Endothelial cell of umbilical vein (primary cell): ENCODE measurements at regions not wholly inside any gene's neighbourhood (a gene's known extent, or its start where the extent isn't known, plus 50 kb on each side); places are given as distances from the start of the nearest gene placed in this dataset.

Experiments
- BruUV-seq: library from RNA; stranded (reverse); fragments of 400-500 nt; replicated peaks from 2 replicates; lab custom pipeline; 2021; lab: Mats Ljungman, UMichigan
- CTCF ChIA-PET: fragments of 300-600, 350-600 bp; sonication (Branson Sonifier 250); formaldehyde crosslinking; loops from one replicate; lab custom pipeline; 2021; ENCODE audit warnings: antibody characterized with exemption, inconsistent platforms; lab: Charles Lee
- POLR2A ChIA-PET: fragments of 300-600, 350-600 bp; sonication (Branson Sonifier 250); formaldehyde crosslinking; loops from one replicate; lab custom pipeline; 2021; ENCODE audit warnings: antibody characterized with exemption, inconsistent platforms; lab: Charles Lee
- DNase-seq: peaks from one replicate; pipeline ENCODE4 v3.0.0-alpha.2; 2011; ENCODE audit warnings: low read depth, low spot score
- FAIRE-seq: peaks from 2 replicates; lab custom pipeline; 2011; peaks lifted over from hg19 to GRCh38; lab: Jason Lieb, UNC
- H2AFZ ChIP-seq: 2 replicates; pipeline ENCODE4 v1.6.0; 2012; ENCODE audit warnings: low read depth, low read length, control low read depth, inconsistent platforms
- H3K27ac ChIP-seq: 2 replicates; pipeline ENCODE4 v1.5.1; 2011; ENCODE audit warnings: low read depth, mild to moderate bottlenecking, control low read depth, low read length, moderate library complexity; ENCODE audit not compliant: insufficient read depth
- H3K27me3 ChIP-seq, 2 experiments: 2 replicates each; pipeline versions ENCODE4 v1.6.0 to v1.6.1; 2011; ENCODE audit warnings: low read length in 2 of 2, mixed read lengths in 1 of 2; ENCODE audit not compliant: control insufficient read depth in 2 of 2, insufficient read depth in 2 of 2
- H3K36me3 ChIP-seq, 2 experiments: 2 replicates in 1 of 2; 3 replicates in 1 of 2; pipeline ENCODE4 v1.5.1; 2011; ENCODE audit warnings: low read length in 2 of 2, mild to moderate bottlenecking in 1 of 2, moderate library complexity in 1 of 2; ENCODE audit not compliant: control insufficient read depth in 2 of 2, insufficient read depth in 2 of 2; ENCODE audit errors: extremely low read depth in 1 of 2
- H3K4me1 ChIP-seq: 3 replicates; pipeline ENCODE4 v1.5.1; 2011; ENCODE audit warnings: mild to moderate bottlenecking, low read length; ENCODE audit not compliant: control insufficient read depth, insufficient read depth; ENCODE audit errors: extremely low read depth
- H3K4me2 ChIP-seq: 2 replicates; pipeline ENCODE4 v1.6.1; 2011; ENCODE audit warnings: low read length, control low read depth, mixed read lengths; ENCODE audit not compliant: insufficient read depth
- H3K4me3 ChIP-seq, 3 experiments: fragments of 200-600 bp in 1 of 3; sonication (generic), shearing (Covaris generic) in 1 of 3; replicated peaks in 1 of 3; 2 replicates each; pipeline ENCODE4 v1.5.1; 2011 to 2016; ENCODE audit warnings: control low read depth in 3 of 3, low read length in 3 of 3, mild to moderate bottlenecking in 2 of 3, inconsistent platforms in 1 of 3, low read depth in 1 of 3, moderate library complexity in 1 of 3; ENCODE audit not compliant: insufficient read depth in 1 of 3
- H3K79me2 ChIP-seq: 2 replicates; pipeline ENCODE4 v1.6.0; 2012; ENCODE audit warnings: low read length, inconsistent platforms; ENCODE audit not compliant: control insufficient read depth, insufficient read depth
- H3K9ac ChIP-seq: replicated peaks from 2 replicates; pipeline ENCODE3; 2011; ENCODE audit warnings: low read length, control low read depth; ENCODE audit not compliant: insufficient read depth; ENCODE audit errors: extremely low read depth
- H3K9me1 ChIP-seq: replicated peaks from 3 replicates; pipeline ENCODE4 v1.6.0; 2011; ENCODE audit warnings: mild to moderate bottlenecking, low read length; ENCODE audit not compliant: control insufficient read depth, insufficient read depth; ENCODE audit errors: extremely low read depth
- H3K9me3 ChIP-seq: replicated peaks from 2 replicates; pipeline ENCODE4 v1.5.1; 2012; ENCODE audit warnings: low read length, inconsistent platforms; ENCODE audit not compliant: control insufficient read depth, insufficient read depth
- H4K20me1 ChIP-seq: replicated peaks from 2 replicates; pipeline ENCODE3; 2011; ENCODE audit warnings: mild to moderate bottlenecking, low read length; ENCODE audit not compliant: control insufficient read depth, insufficient read depth; ENCODE audit errors: extremely low read depth
- CTCF ChIP-seq, 2 donors: IDR thresholded peaks; 1 replicate in 1 of 2; 2 replicates in 1 of 2; pipeline ENCODE4 v1.5.1; 2011; ENCODE audit warnings: low read length in 2 of 2, mild to moderate bottlenecking in 2 of 2, moderate library complexity in 2 of 2, control low read depth in 1 of 2, inconsistent platforms in 1 of 2, low read depth in 1 of 2; ENCODE audit not compliant: insufficient read depth in 1 of 2; ENCODE audit errors: extremely low read depth in 1 of 2
- EZH2 ChIP-seq: IDR thresholded peaks from 2 replicates; pipeline ENCODE4 v1.6.1; 2012; ENCODE audit warnings: borderline replicate concordance, low read depth, mild to moderate bottlenecking, moderate library complexity, low read length, inconsistent platforms; ENCODE audit not compliant: severe bottlenecking
- FOS ChIP-seq: IDR thresholded peaks from 2 replicates; pipeline ENCODE4 v1.6.1; 2011; ENCODE audit warnings: mild to moderate bottlenecking, low read length, moderate library complexity, borderline replicate concordance; ENCODE audit not compliant: insufficient read depth
- GATA2 ChIP-seq: IDR thresholded peaks from 2 replicates; pipeline ENCODE4 v1.7.0; 2011; ENCODE audit warnings: low read depth, mild to moderate bottlenecking, moderate library complexity, mixed read lengths, low read length; ENCODE audit not compliant: insufficient read length, insufficient read depth
- JUN ChIP-seq: IDR thresholded peaks from 2 replicates; pipeline ENCODE4 v1.6.1; 2011; ENCODE audit warnings: borderline replicate concordance, low read depth; ENCODE audit not compliant: insufficient read length, insufficient read depth
- MYC ChIP-seq: IDR thresholded peaks from one replicate; pipeline ENCODE4 v1.6.1; 2011; ENCODE audit warnings: mild to moderate bottlenecking, low read depth, low read length
- POLR2A ChIP-seq: IDR thresholded peaks from 2 replicates; pipeline ENCODE4 v1.6.1; 2012; ENCODE audit warnings: low read depth, mild to moderate bottlenecking, control low read depth, low read length
- POLR2AphosphoS5 ChIP-seq: IDR thresholded peaks from 2 replicates; pipeline ENCODE4 v1.6.1; 2012; ENCODE audit warnings: low read depth, mild to moderate bottlenecking, control low read depth, low read length, moderate library complexity; ENCODE audit not compliant: insufficient read depth
- dilution Hi-C: fragments of 300-500 bp; cut with MboI; formaldehyde crosslinking; loops from one replicate; pipeline ENCODE4 v1.15.0; 2019; ENCODE audit warnings: low sequenced_read_pairs; ENCODE audit not compliant: extremely low pct_ligation_motif_present
- intact Hi-C: fragments of 100-400 bp; cut with micrococcal nuclease; formaldehyde crosslinking; loops from one replicate; pipeline ENCODE4 v1.10.0; 2022
- TF ChIP-seq, protein P1 (sequence below): IDR thresholded peaks from 2 replicates; pipeline ENCODE4 v1.6.1; 2011; ENCODE audit not compliant: insufficient read depth, insufficient read length

DNA sequence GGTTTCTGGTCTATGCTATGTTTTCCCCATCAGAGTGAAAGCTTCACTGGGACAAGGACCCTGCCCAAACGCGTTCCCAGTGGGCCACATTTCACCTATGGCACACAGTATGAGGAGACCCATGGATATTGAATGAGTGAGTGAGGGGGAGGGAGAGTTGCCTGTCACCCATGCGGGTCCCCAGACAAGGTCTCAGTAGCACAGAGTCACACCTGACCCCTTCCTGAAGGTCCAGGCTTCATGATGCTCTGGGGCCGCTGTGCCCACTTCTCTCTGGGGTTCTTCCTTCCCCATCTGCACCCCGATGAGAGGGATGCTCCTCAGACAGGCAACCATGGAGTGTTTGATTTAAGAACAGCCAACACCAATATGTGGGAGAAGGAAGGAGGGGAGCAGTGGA is 72.3 kb upstream of the CSF3R start:
- FAIRE-seq, result no peak
- ChIA-PET CTCF (interaction anchor here (2.0 to 2.4 kb wide), 2 partner anchors 12 to 879 kb away, joined by 5 to 8 read pairs; no protein-coding TSS in a partner anchor), POLR2A (no interaction called here)
- Histone ChIP-seq H3K4me2 (no peak overlapping the region), H3K27ac (no peak overlapping the region), H3K9me3 (no peaks in the 10 kb centered on the region), H3K79me2 (no peaks in the 10 kb centered on the region), H3K4me1 (no peaks in the 10 kb centered on the region), H4K20me1 (no peaks in the 10 kb centered on the region), H3K9me1 (no peaks in the 10 kb centered on the region), H3K4me3 (no peak overlapping the region), H3K36me3 (no peaks in the 10 kb centered on the region), H3K27me3 (peaks cover 7 to 8% of the 10 kb centered on the region in 2 experiments), H3K9ac (no peak overlapping the region), H2AFZ (no peak overlapping the region)
- intact Hi-C loops, result no loop called here
- no TSS peak for BruUV-seq
- DNase-seq, result no peak
- dilution Hi-C loops, result no loop called here
- no peak for TF ChIP-seq POLR2A
- no peak for TF ChIP-seq EZH2
- TF ChIP-seq JUN, result no peak
- TF ChIP-seq, protein P1, sequence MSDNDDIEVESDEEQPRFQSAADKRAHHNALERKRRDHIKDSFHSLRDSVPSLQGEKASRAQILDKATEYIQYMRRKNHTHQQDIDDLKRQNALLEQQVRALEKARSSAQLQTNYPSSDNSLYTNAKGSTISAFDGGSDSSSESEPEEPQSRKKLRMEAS, result no peak
- no peak for TF ChIP-seq FOS
- TF ChIP-seq CTCF (IDR thresholded peaks at IDR 0.05; ENCODE audit: extremely low read depth in 1 of 2, insufficient read depth in 1 of 2, low read depth in 1 of 2, low read length in 2 of 2), result no peak
- no peak for TF ChIP-seq POLR2AphosphoS5
- no peak for TF ChIP-seq GATA2
- no peak for TF ChIP-seq MYC
